ENCODE measurements at regions not wholly inside any gene's neighbourhood (a gene's known extent, or its start where the extent isn't known, plus 50 kb on each side); places are given as distances from the start of the nearest gene placed in this dataset.

DNA sequence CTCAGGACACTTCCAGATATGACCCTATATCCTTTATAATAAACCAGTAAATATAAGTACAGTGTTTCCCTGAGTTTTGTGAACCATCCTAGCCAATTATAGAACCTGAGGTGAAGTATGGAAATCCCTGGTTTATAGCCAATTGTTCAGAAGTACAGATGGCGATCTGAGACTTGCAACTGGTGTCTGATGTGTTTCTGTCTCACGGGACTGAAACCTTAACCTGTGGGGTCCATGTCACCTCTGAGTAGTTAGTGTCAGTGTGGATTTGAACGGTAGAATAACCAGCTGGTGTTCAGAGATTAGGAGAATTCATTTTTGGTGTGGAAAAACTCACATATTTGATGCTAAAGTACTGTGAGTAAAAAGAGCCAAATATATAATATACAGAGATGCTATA, 606.6 kb downstream of the MAFB start:
- TF ChIP-seq, protein P1, sequence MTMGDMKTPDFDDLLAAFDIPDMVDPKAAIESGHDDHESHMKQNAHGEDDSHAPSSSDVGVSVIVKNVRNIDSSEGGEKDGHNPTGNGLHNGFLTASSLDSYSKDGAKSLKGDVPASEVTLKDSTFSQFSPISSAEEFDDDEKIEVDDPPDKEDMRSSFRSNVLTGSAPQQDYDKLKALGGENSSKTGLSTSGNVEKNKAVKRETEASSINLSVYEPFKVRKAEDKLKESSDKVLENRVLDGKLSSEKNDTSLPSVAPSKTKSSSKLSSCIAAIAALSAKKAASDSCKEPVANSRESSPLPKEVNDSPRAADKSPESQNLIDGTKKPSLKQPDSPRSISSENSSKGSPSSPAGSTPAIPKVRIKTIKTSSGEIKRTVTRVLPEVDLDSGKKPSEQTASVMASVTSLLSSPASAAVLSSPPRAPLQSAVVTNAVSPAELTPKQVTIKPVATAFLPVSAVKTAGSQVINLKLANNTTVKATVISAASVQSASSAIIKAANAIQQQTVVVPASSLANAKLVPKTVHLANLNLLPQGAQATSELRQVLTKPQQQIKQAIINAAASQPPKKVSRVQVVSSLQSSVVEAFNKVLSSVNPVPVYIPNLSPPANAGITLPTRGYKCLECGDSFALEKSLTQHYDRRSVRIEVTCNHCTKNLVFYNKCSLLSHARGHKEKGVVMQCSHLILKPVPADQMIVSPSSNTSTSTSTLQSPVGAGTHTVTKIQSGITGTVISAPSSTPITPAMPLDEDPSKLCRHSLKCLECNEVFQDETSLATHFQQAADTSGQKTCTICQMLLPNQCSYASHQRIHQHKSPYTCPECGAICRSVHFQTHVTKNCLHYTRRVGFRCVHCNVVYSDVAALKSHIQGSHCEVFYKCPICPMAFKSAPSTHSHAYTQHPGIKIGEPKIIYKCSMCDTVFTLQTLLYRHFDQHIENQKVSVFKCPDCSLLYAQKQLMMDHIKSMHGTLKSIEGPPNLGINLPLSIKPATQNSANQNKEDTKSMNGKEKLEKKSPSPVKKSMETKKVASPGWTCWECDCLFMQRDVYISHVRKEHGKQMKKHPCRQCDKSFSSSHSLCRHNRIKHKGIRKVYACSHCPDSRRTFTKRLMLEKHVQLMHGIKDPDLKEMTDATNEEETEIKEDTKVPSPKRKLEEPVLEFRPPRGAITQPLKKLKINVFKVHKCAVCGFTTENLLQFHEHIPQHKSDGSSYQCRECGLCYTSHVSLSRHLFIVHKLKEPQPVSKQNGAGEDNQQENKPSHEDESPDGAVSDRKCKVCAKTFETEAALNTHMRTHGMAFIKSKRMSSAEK (CRISPR knock-in tag; IDR thresholded peaks at IDR 0.05; ENCODE audit: borderline replicate concordance) = no peak
- TF ChIP-seq, protein P2, sequence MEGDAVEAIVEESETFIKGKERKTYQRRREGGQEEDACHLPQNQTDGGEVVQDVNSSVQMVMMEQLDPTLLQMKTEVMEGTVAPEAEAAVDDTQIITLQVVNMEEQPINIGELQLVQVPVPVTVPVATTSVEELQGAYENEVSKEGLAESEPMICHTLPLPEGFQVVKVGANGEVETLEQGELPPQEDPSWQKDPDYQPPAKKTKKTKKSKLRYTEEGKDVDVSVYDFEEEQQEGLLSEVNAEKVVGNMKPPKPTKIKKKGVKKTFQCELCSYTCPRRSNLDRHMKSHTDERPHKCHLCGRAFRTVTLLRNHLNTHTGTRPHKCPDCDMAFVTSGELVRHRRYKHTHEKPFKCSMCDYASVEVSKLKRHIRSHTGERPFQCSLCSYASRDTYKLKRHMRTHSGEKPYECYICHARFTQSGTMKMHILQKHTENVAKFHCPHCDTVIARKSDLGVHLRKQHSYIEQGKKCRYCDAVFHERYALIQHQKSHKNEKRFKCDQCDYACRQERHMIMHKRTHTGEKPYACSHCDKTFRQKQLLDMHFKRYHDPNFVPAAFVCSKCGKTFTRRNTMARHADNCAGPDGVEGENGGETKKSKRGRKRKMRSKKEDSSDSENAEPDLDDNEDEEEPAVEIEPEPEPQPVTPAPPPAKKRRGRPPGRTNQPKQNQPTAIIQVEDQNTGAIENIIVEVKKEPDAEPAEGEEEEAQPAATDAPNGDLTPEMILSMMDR (IDR thresholded peaks at IDR 0.05) = no peak
- TF ChIP-seq IRF2 (CRISPR knock-in tag; IDR thresholded peaks at IDR 0.05; ENCODE audit: borderline replicate concordance, low read depth) (no peak), NFYB (CRISPR knock-in tag; conservative IDR thresholded peaks at IDR 0.05; ENCODE audit: low read depth) (no peak), ATF1 (CRISPR knock-in tag; IDR thresholded peaks at IDR 0.05) (no peak), SP1 (CRISPR knock-in tag; conservative IDR thresholded peaks at IDR 0.05) (no peak), SMAD4 (CRISPR knock-in tag; IDR thresholded peaks at IDR 0.05) (no peak), FOXK1 (CRISPR knock-in tag; IDR thresholded peaks at IDR 0.05) (no peak), ZNF138 (CRISPR knock-in tag; conservative IDR thresholded peaks at IDR 0.05) (no peak), GABPB1 (CRISPR knock-in tag; IDR thresholded peaks at IDR 0.05) (no peak)

Measured in WTC11 (cell line).